Neutrophil (primary cell): ENCODE measurements at regions not wholly inside any gene's neighbourhood (a gene's known extent, or its start where the extent isn't known, plus 50 kb on each side); places are given as distances from the start of the nearest gene placed in this dataset.
A peak's percentile ranks its signal among the peaks of the same experiment; 100 is the strongest.

Experiments
- H3K27ac ChIP-seq: fragments of 200-600 bp; sonication (generic); 2 replicates; pipeline ENCODE4 v1.5.1; 2016; ENCODE audit warnings: mild to moderate bottlenecking, moderate library complexity
- H3K27me3 ChIP-seq: fragments of 200-600 bp; sonication (generic); 2 replicates; pipeline ENCODE4 v1.6.0; 2016; ENCODE audit warnings: mild to moderate bottlenecking
- H3K36me3 ChIP-seq: fragments of 200-600 bp; sonication (generic); 2 replicates; pipeline ENCODE4 v1.5.1; 2017
- H3K4me1 ChIP-seq, 2 experiments: fragments of 200-600 bp in 1 of 2; sonication (generic) in 1 of 2; 1 replicate in 1 of 2; 2 replicates in 1 of 2; pipeline versions ENCODE4 v1.5.1 to v1.6.1; 2013 to 2016; ENCODE audit warnings: low read depth in 1 of 2, low read length in 1 of 2, mild to moderate bottlenecking in 1 of 2, moderate library complexity in 1 of 2; ENCODE audit not compliant: control insufficient read depth in 1 of 2, insufficient read depth in 1 of 2
- H3K4me3 ChIP-seq, 2 experiments: fragments of 200-600 bp in 1 of 2; sonication (generic) in 1 of 2; 1 replicate in 1 of 2; 2 replicates in 1 of 2; pipeline ENCODE4 v1.5.1; 2013 to 2016; ENCODE audit warnings: low read depth in 1 of 2, low read length in 1 of 2, mild to moderate bottlenecking in 1 of 2, moderate library complexity in 1 of 2
- H3K9me3 ChIP-seq: fragments of 200-600 bp; sonication (generic); 2 replicates; pipeline ENCODE4 v1.5.1; 2016
- TF ChIP-seq, protein P1 (sequence below): fragments of 200-600 bp; sonication (generic); IDR thresholded peaks from 2 replicates; pipeline ENCODE4 v1.5.1; 2016; ENCODE audit warnings: antibody characterized with exemption

- Histone ChIP-seq H3K4me3 (no peak overlapping the region), H3K27me3 (no peaks in the 10 kb centered on the region), H3K4me1 (peaks cover 37 to 57% of the 10 kb centered on the region in 2 experiments), H3K36me3 (no peaks in the 10 kb centered on the region), H3K27ac (no peak overlapping the region), H3K9me3 (no peaks in the 10 kb centered on the region)
- TF ChIP-seq, protein P1, sequence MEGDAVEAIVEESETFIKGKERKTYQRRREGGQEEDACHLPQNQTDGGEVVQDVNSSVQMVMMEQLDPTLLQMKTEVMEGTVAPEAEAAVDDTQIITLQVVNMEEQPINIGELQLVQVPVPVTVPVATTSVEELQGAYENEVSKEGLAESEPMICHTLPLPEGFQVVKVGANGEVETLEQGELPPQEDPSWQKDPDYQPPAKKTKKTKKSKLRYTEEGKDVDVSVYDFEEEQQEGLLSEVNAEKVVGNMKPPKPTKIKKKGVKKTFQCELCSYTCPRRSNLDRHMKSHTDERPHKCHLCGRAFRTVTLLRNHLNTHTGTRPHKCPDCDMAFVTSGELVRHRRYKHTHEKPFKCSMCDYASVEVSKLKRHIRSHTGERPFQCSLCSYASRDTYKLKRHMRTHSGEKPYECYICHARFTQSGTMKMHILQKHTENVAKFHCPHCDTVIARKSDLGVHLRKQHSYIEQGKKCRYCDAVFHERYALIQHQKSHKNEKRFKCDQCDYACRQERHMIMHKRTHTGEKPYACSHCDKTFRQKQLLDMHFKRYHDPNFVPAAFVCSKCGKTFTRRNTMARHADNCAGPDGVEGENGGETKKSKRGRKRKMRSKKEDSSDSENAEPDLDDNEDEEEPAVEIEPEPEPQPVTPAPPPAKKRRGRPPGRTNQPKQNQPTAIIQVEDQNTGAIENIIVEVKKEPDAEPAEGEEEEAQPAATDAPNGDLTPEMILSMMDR = no peak
These were observed 115.1 kb downstream of the SLC25A47 start for GRCh38 chr14:100438271-100438670.

- TF ChIP-seq, protein P1 = no peak
- H3K4me1 ChIP-seq = peaks cover 31 to 50% of the 10 kb centered on the region in 2 experiments
- no peaks in the 10 kb centered on the region for H3K9me3 ChIP-seq
- no peak overlapping the region for H3K4me3 ChIP-seq
- H3K27me3 ChIP-seq = no peaks in the 10 kb centered on the region
- no peaks in the 10 kb centered on the region for H3K36me3 ChIP-seq
- no peak overlapping the region for H3K27ac ChIP-seq
These were observed 115.8 kb downstream of the SLC25A47 start for GRCh38 chr14:100438678-100439592.

- no peaks in the 10 kb centered on the region for H3K27me3 ChIP-seq
- TF ChIP-seq, protein P1 = no peak
- peak overlapping the region; percentile 17 for H3K27ac ChIP-seq
- no peaks in the 10 kb centered on the region for H3K9me3 ChIP-seq
- peaks cover 22 to 42% of the 10 kb centered on the region in 2 experiments for H3K4me1 ChIP-seq
- H3K4me3 ChIP-seq = no peak overlapping the region
- H3K36me3 ChIP-seq = no peaks in the 10 kb centered on the region
These were observed 116.6 kb downstream of the SLC25A47 start for GRCh38 chr14:100439781-100440180.

- H3K9me3 ChIP-seq = no peaks in the 10 kb centered on the region
- peak overlapping the region; percentile 17 for H3K27ac ChIP-seq
- no peak overlapping the region for H3K4me3 ChIP-seq
- TF ChIP-seq, protein P1 = peak; percentile 41
- H3K27me3 ChIP-seq = no peaks in the 10 kb centered on the region
- peaks cover 18 to 37% of the 10 kb centered on the region in 2 experiments for H3K4me1 ChIP-seq
- no peaks in the 10 kb centered on the region for H3K36me3 ChIP-seq
These were observed 117.1 kb downstream of the SLC25A47 start for GRCh38 chr14:100440207-100440631.

- TF ChIP-seq, protein P1 = no peak
- Histone ChIP-seq H3K27me3 (no peaks in the 10 kb centered on the region), H3K27ac (no peak overlapping the region), H3K4me1 (peaks cover 12 to 32% of the 10 kb centered on the region in 2 experiments), H3K4me3 (no peak overlapping the region), H3K36me3 (no peaks in the 10 kb centered on the region), H3K9me3 (no peaks in the 10 kb centered on the region)
These were observed 117.6 kb downstream of the SLC25A47 start for GRCh38 chr14:100440758-100441203.
